GM12878 (cell line): ENCODE measurements at regions not wholly inside any gene's neighbourhood (a gene's known extent, or its start where the extent isn't known, plus 50 kb on each side); places are given as distances from the start of the nearest gene placed in this dataset.

ENCODE experiments used
- ATAC-seq: fragments of 200-7000 bp; cut with Tn5 transposase; 3 replicates; pipeline ENCODE4 v1.9.1; 2020; ENCODE audit warnings: mild to moderate bottlenecking, moderate library complexity
- BruUV-seq: library from RNA; stranded (reverse); fragments of 400-500 nt; replicated peaks from 2 replicates; lab custom pipeline; 2021; lab: Mats Ljungman, UMichigan
- CTCF ChIA-PET: fragments of 300-600 bp; sonication (Branson Sonifier 250); formaldehyde crosslinking; extraction: SDS; loops from one replicate; lab custom pipeline; 2021; ENCODE audit warnings: inconsistent platforms; lab: Yijun Ruan, JAX
- POLR2A ChIA-PET: fragments of 350-600 bp; formaldehyde crosslinking; extraction: SDS; loops from one replicate; lab custom pipeline; 2021; ENCODE audit warnings: inconsistent platforms; lab: Charles Lee
- RAD21 ChIA-PET: fragments of 300-600 bp; sonication (Branson Sonifier 250); formaldehyde crosslinking; loops from one replicate; lab custom pipeline; 2023; ENCODE audit warnings: antibody characterized with exemption; ENCODE audit not compliant: unreplicated experiment; lab: Charles Lee
- SMC1A ChIA-PET: fragments of 300-600 bp; sonication (Branson Sonifier 250); formaldehyde crosslinking; loops from one replicate; lab custom pipeline; 2023; ENCODE audit not compliant: unreplicated experiment, uncharacterized antibody; lab: Charles Lee
- DNase-seq: peaks from one replicate; pipeline ENCODE4 v3.0.0-alpha.2; 2011; ENCODE audit warnings: low read depth, low spot score
- FAIRE-seq: peaks from 3 replicates; lab custom pipeline; 2011; peaks lifted over from hg19 to GRCh38; lab: Jason Lieb, UNC
- H2AFZ ChIP-seq: 2 replicates; pipeline ENCODE4 v1.6.0; 2011; ENCODE audit warnings: low read depth, low read length, control low read depth; ENCODE audit not compliant: control insufficient read depth
- H3K27ac ChIP-seq: 2 replicates; pipeline ENCODE4 v1.5.1; 2011; ENCODE audit warnings: control low read depth; ENCODE audit not compliant: control insufficient read depth, insufficient read depth
- H3K27me3 ChIP-seq, 2 experiments: replicated peaks in 1 of 2; 2 replicates each; pipeline versions ENCODE4 v1.6.0 to v1.6.1; 2011; ENCODE audit warnings: low read length in 1 of 2; ENCODE audit not compliant: control insufficient read depth in 2 of 2, insufficient read depth in 2 of 2
- H3K36me3 ChIP-seq, 2 experiments: 2 replicates each; pipeline ENCODE4 v1.5.1; 2011; ENCODE audit warnings: low read length in 1 of 2; ENCODE audit not compliant: control insufficient read depth in 2 of 2, insufficient read depth in 2 of 2
- H3K4me1 ChIP-seq: 2 replicates; pipeline ENCODE4 v1.6.1; 2011; ENCODE audit warnings: mild to moderate bottlenecking, low read length, moderate library complexity, mixed read lengths; ENCODE audit not compliant: control insufficient read depth, insufficient read depth
- H3K4me2 ChIP-seq: 2 replicates; pipeline ENCODE4 v1.6.0; 2011; ENCODE audit warnings: control low read depth; ENCODE audit not compliant: control insufficient read depth, insufficient read depth
- H3K4me3 ChIP-seq: fragments of 200-600 bp; sonication (generic); 2 replicates; pipeline ENCODE4 v1.5.1; 2016
- H3K79me2 ChIP-seq: 2 replicates; pipeline ENCODE4 v1.6.0; 2011; ENCODE audit warnings: low read length; ENCODE audit not compliant: control insufficient read depth, insufficient read depth
- H3K9ac ChIP-seq: 2 replicates; pipeline ENCODE4 v1.8.0; 2011; ENCODE audit warnings: low read length, control low read depth, mixed read lengths; ENCODE audit not compliant: control insufficient read depth, insufficient read depth
- H3K9me3 ChIP-seq: replicated peaks from 3 replicates; pipeline ENCODE4 v1.5.1; 2011; ENCODE audit warnings: mild to moderate bottlenecking, low read length; ENCODE audit not compliant: control insufficient read depth, insufficient read depth
- H4K20me1 ChIP-seq: 2 replicates; pipeline ENCODE4 v1.6.0; 2011; ENCODE audit not compliant: control insufficient read depth, insufficient read depth
- GATAD2B ChIP-seq: fragments of 450-650 bp; conservative IDR thresholded peaks from 2 replicates; pipeline ENCODE4 v1.6.1; 2017; ENCODE audit warnings: low read depth, mild to moderate bottlenecking, moderate library complexity
- PML ChIP-seq: IDR thresholded peaks from 2 replicates; pipeline ENCODE4 v1.6.1; 2012; ENCODE audit warnings: low read length, inconsistent platforms
- RUNX3 ChIP-seq: IDR thresholded peaks from 2 replicates; pipeline ENCODE4 v1.6.1; 2012; ENCODE audit warnings: low read length, inconsistent platforms
- ZBTB40 ChIP-seq: fragments of 450-650 bp; IDR thresholded peaks from 2 replicates; pipeline ENCODE4 v1.6.1; 2016; ENCODE audit warnings: mild to moderate bottlenecking, moderate library complexity, borderline replicate concordance
- ZNF24 ChIP-seq: fragments of 450-650 bp; IDR thresholded peaks from 2 replicates; pipeline ENCODE4 v1.6.1; 2017; ENCODE audit warnings: antibody characterized with exemption, mild to moderate bottlenecking
- in situ Hi-C: fragments of 300-500 bp; cut with MboI; formaldehyde crosslinking; loops from 9 replicates; pipeline ENCODE4 v1.14.3; 2018; ENCODE audit warnings: mixed read lengths
- intact Hi-C: fragments of 100-400 bp; cut with micrococcal nuclease; formaldehyde crosslinking; loops from one replicate; pipeline ENCODE4 v1.14.2; 2022; ENCODE audit not compliant: unreplicated experiment

GRCh38 chr10:105611244-105611798 is 970.2 kb downstream of the SORCS3 start:
- Histone ChIP-seq H3K79me2 (no peaks in the 10 kb centered on the region), H3K9me3 (no peaks in the 10 kb centered on the region), H4K20me1 (no peaks in the 10 kb centered on the region), H3K9ac (no peak overlapping the region)
- ChIA-PET CTCF (interaction anchor here (0.6 kb wide), 2 partner anchors 64 to 95 kb away, joined by 3 read pairs; no protein-coding TSS in a partner anchor), SMC1A (interaction anchor here (1.0 kb wide), 1 partner anchor 768 kb away, joined by 3 read pairs; no protein-coding TSS in a partner anchor)
- TF ChIP-seq RUNX3 (no peak), PML (no peak), ZNF24 (no peak), GATAD2B (no peak), ZBTB40 (no peak)
- TF ChIP-seq, all 136 proteins: peak for 0
- ChIA-PET POLR2A (no interaction called here), RAD21 (no interaction called here)
- H3K4me1 ChIP-seq = no peaks in the 10 kb centered on the region
- no peaks in the 10 kb centered on the region for H3K27me3 ChIP-seq
- H3K27ac ChIP-seq = no peak overlapping the region
- H3K4me2 ChIP-seq = no peak overlapping the region
- H3K4me3 ChIP-seq = no peak overlapping the region
- FAIRE-seq (no peak), ATAC-seq (no peak), DNase-seq (no peak)
- intact Hi-C loops (no loop called here), in situ Hi-C loops (no loop called here)
- no TSS peak for BruUV-seq
- H3K36me3 ChIP-seq = no peaks in the 10 kb centered on the region
- no peak overlapping the region for H2AFZ ChIP-seq
